ENCODE measurements at regions not wholly inside any gene's neighbourhood (a gene's known extent, or its start where the extent isn't known, plus 50 kb on each side); places are given as distances from the start of the nearest gene placed in this dataset.
"Not testable (repeated sequence)": the region's sequence is repeated elsewhere in the genome, so short reads cannot be mapped to it uniquely, and the experiment has no call there.

DNA sequence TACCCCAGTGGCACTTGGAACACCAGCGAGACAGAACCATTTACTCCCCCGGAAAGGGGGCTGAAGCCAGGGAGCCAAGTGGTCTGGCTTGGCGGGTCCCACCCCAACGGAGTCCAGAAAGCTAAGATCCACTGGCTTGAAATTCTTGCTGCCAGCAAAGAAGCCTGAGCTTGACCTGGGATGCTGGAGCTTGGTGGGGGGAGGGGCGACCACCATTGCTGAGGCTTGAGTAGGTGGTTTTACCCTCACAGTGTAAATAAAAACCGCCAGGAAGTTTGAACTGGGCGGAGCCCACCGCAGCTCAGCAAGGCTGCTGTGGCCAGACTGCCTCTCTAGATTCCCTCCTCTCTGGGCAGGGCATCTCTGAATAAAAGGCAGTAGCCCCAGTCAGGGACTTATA is 62.8 kb downstream of the RPS24 start:
- H3K4me3 Mint-ChIP-seq; H3K27ac Mint-ChIP-seq; H3K4me1 Mint-ChIP-seq (ENCODE audit: low read depth); DNase-seq (ENCODE audit: low spot score); H3K36me3 Mint-ChIP-seq (ENCODE audit: low read depth); H3K27me3 Mint-ChIP-seq (ENCODE audit: insufficient read depth); intact Hi-C loops (cut with micrococcal nuclease): not testable (repeated sequence)
- H3K9me3 Mint-ChIP-seq, result peaks cover 13% of the 10 kb centered on the region

- H3K27me3 Mint-ChIP-seq (ENCODE audit: insufficient read depth); H3K4me3 Mint-ChIP-seq; DNase-seq (ENCODE audit: low spot score); H3K36me3 Mint-ChIP-seq (ENCODE audit: low read depth); intact Hi-C loops (cut with micrococcal nuclease); H3K27ac Mint-ChIP-seq; H3K4me1 Mint-ChIP-seq (ENCODE audit: low read depth): not testable (repeated sequence)
- peaks cover 43% of the 10 kb centered on the region for H3K9me3 Mint-ChIP-seq
These were observed 68.9 kb downstream of the RPS24 start for GRCh38 chr10:78102593-78102992.

GRCh38 chr10:78109210-78109609 is 75.5 kb downstream of the RPS24 start:
- Mint-ChIP-seq H3K4me3 (no peak overlapping the region), H3K27ac (no peak overlapping the region), H3K4me1 (ENCODE audit: low read depth) (no peaks in the 10 kb centered on the region), H3K36me3 (ENCODE audit: low read depth) (no peaks in the 10 kb centered on the region), H3K9me3 (peaks cover 10% of the 10 kb centered on the region), H3K27me3 (ENCODE audit: insufficient read depth) (no peaks in the 10 kb centered on the region)
- intact Hi-C loops (cut with micrococcal nuclease), result no loop called here
- DNase-seq (ENCODE audit: low spot score), result no peak

DNA sequence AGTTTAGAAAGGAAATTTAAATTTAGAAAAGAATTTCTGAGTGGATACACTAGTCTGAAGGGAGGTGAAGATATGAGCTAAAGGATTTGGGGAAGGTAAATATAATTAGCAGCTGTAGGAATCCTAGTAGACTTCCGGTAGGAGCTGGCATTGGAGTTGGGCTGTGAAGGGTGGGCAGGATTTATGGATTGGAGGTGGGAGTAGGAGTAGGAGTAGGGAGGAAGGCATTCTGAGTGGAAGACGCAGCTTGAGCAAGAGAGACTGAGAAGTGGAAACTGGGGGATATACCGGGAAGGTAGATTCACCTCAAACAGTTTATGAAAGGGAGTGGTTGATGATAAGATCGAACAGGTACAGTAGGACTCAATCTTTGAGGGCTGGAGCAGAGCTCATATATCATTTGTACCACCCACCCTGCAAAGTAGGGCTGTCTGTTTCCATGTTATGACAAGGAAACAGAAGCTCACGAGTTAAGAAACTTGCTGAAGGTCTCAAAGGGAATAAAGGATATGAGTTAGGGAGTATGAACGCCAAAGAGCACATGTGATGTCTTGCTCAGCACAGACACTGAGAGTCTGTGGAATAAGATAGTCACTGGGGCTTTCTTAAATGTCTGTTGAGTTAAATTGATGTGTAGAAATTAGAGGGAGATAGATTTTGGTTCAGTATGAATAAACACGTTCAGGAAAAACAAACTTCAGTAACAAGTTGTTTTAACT is 81.6 kb downstream of the RPS24 start:
- H3K27me3 Mint-ChIP-seq (ENCODE audit: insufficient read depth), result peaks cover 2% of the 10 kb centered on the region
- H3K4me1 Mint-ChIP-seq (ENCODE audit: low read depth), result no peaks in the 10 kb centered on the region
- H3K27ac Mint-ChIP-seq, result no peak overlapping the region
- H3K9me3 Mint-ChIP-seq, result no peaks in the 10 kb centered on the region
- H3K4me3 Mint-ChIP-seq, result no peak overlapping the region
- DNase-seq (ENCODE audit: low spot score), result no peak
- no peaks in the 10 kb centered on the region for H3K36me3 Mint-ChIP-seq (ENCODE audit: low read depth)
- intact Hi-C loops (cut with micrococcal nuclease), result no loop called here

DNA sequence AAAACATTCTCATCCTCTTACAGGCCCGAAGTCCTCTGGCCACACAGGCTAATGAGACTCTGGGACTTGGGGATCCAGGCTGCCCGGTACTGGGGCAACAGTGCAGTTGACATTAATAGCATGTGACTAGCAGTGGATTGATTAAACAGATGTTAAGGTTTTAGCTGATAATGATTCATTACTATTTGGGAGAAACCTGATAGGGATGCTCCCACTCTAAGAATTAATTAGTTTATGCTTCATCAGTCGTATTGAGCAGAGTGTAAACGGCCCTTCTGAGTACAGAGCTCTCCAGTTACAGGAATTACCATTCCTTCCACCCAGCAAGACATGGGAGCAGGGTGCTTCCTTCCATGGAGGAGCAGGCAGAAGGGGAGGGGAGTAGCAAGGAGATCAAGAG is 82.7 kb downstream of the RPS24 start:
- Mint-ChIP-seq H3K36me3 (ENCODE audit: low read depth) (no peaks in the 10 kb centered on the region), H3K4me1 (ENCODE audit: low read depth) (no peaks in the 10 kb centered on the region), H3K9me3 (peaks cover 7% of the 10 kb centered on the region), H3K4me3 (no peak overlapping the region), H3K27ac (no peak overlapping the region), H3K27me3 (ENCODE audit: insufficient read depth) (peaks cover 3% of the 10 kb centered on the region)
- DNase-seq (ENCODE audit: low spot score), result no peak
- intact Hi-C loops (cut with micrococcal nuclease), result no loop called here

GRCh38 chr10:78118591-78118990 is 84.9 kb downstream of the RPS24 start:
- intact Hi-C loops (cut with micrococcal nuclease), result no loop called here
- DNase-seq (ENCODE audit: low spot score), result no peak
- no peak overlapping the region for H3K4me3 Mint-ChIP-seq
- no peaks in the 10 kb centered on the region for H3K4me1 Mint-ChIP-seq (ENCODE audit: low read depth)
- H3K36me3 Mint-ChIP-seq (ENCODE audit: low read depth), result no peaks in the 10 kb centered on the region
- no peak overlapping the region for H3K27ac Mint-ChIP-seq
- H3K9me3 Mint-ChIP-seq, result peaks cover 25% of the 10 kb centered on the region
- H3K27me3 Mint-ChIP-seq (ENCODE audit: insufficient read depth), result peaks cover 3% of the 10 kb centered on the region

- Mint-ChIP-seq H3K27ac (no peak overlapping the region), H3K36me3 (ENCODE audit: low read depth) (no peaks in the 10 kb centered on the region), H3K4me1 (ENCODE audit: low read depth) (no peaks in the 10 kb centered on the region), H3K9me3 (peaks cover 25% of the 10 kb centered on the region), H3K27me3 (ENCODE audit: insufficient read depth) (peaks cover 4% of the 10 kb centered on the region), H3K4me3 (no peak overlapping the region)
- DNase-seq (ENCODE audit: low spot score), result no peak
- intact Hi-C loops (cut with micrococcal nuclease), result no loop called here
These were observed 88.1 kb downstream of the RPS24 start for GRCh38 chr10:78121801-78122200.

- Mint-ChIP-seq H3K4me1 (ENCODE audit: low read depth) (no peaks in the 10 kb centered on the region), H3K27ac (no peak overlapping the region), H3K27me3 (ENCODE audit: insufficient read depth) (peaks cover 4% of the 10 kb centered on the region), H3K36me3 (ENCODE audit: low read depth) (no peaks in the 10 kb centered on the region), H3K9me3 (peaks cover 25% of the 10 kb centered on the region), H3K4me3 (no peak overlapping the region)
- no peak for DNase-seq (ENCODE audit: low spot score)
- intact Hi-C loops (cut with micrococcal nuclease), result no loop called here
These were observed 90.5 kb downstream of the RPS24 start for GRCh38 chr10:78124167-78124566.

GRCh38 chr10:78129211-78129610 is 95.5 kb downstream of the RPS24 start:
- H3K36me3 Mint-ChIP-seq (ENCODE audit: low read depth), result no peaks in the 10 kb centered on the region
- H3K27ac Mint-ChIP-seq, result no peak overlapping the region
- no peaks in the 10 kb centered on the region for H3K4me1 Mint-ChIP-seq (ENCODE audit: low read depth)
- no peak overlapping the region for H3K4me3 Mint-ChIP-seq
- H3K27me3 Mint-ChIP-seq (ENCODE audit: insufficient read depth), result peaks cover 2% of the 10 kb centered on the region
- intact Hi-C loops (cut with micrococcal nuclease), result no loop called here
- DNase-seq (ENCODE audit: low spot score), result no peak
- no peaks in the 10 kb centered on the region for H3K9me3 Mint-ChIP-seq

- Mint-ChIP-seq H3K4me1 (ENCODE audit: low read depth) (no peaks in the 10 kb centered on the region), H3K4me3 (no peak overlapping the region), H3K27ac (no peak overlapping the region), H3K36me3 (ENCODE audit: low read depth) (no peaks in the 10 kb centered on the region), H3K9me3 (no peaks in the 10 kb centered on the region), H3K27me3 (ENCODE audit: insufficient read depth) (no peaks in the 10 kb centered on the region)
- DNase-seq (ENCODE audit: low spot score), result no peak
- intact Hi-C loops (cut with micrococcal nuclease), result no loop called here
These were observed 97.5 kb downstream of the RPS24 start for GRCh38 chr10:78130966-78131710.

DNA sequence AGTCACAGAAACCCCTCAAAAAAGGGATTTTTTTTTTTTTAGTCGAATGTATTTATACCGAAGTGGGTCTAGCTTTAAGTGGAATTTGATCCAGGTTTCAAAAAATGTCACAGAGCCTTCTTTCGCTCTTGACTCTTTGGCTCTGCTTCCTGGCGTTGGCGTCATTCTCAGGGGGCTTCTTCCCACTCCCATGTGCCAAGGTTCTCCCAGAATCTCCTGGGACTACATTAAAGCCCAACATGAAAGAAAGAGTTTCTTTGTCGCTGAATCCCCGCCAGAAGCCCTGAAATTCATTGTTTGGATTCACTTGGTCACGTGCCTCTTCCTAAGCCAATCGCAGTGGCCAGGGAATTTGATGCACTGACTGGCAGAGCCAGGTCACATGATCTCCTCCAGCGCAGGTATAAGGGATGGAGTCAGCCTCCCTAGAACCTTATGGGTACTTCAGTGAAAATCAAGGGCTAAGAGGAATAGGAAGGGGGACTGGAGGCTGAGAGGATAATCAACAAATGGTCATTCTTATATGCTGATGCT is 101.2 kb downstream of the RPS24 start:
- no peak for DNase-seq (ENCODE audit: low spot score)
- Mint-ChIP-seq H3K4me3 (no peak overlapping the region), H3K9me3 (no peaks in the 10 kb centered on the region), H3K4me1 (ENCODE audit: low read depth) (no peaks in the 10 kb centered on the region), H3K27ac (no peak overlapping the region), H3K27me3 (ENCODE audit: insufficient read depth) (no peaks in the 10 kb centered on the region), H3K36me3 (ENCODE audit: low read depth) (no peaks in the 10 kb centered on the region)
- intact Hi-C loops (cut with micrococcal nuclease), result no loop called here

DNA sequence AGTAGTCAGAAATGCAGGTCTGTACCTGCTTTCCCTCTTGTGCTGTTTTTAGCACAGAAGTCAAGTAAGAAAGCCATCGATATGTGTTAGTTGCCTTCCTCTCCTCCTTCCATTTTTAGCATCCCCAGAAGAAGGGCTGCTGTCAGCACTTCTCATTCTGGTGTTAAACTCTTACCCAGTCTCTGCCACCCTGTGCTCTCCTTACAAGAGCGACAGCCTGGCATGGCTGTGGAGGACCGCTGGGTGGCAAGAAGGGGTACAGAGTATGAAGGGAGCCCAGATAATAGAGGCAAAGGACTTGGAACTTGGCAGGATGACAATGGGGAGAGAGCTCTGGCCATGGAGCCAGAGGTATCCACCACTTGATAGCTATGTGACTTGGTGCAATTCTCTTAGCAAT is 103.5 kb downstream of the RPS24 start:
- Mint-ChIP-seq H3K4me1 (ENCODE audit: low read depth) (no peaks in the 10 kb centered on the region), H3K9me3 (no peaks in the 10 kb centered on the region), H3K27ac (no peak overlapping the region), H3K4me3 (no peak overlapping the region), H3K36me3 (ENCODE audit: low read depth) (no peaks in the 10 kb centered on the region), H3K27me3 (ENCODE audit: insufficient read depth) (no peaks in the 10 kb centered on the region)
- intact Hi-C loops (cut with micrococcal nuclease), result no loop called here
- no peak for DNase-seq (ENCODE audit: low spot score)

GRCh38 chr10:78139341-78139740 is 105.7 kb downstream of the RPS24 start:
- no peak for DNase-seq (ENCODE audit: low spot score)
- H3K36me3 Mint-ChIP-seq (ENCODE audit: low read depth), result no peaks in the 10 kb centered on the region
- H3K9me3 Mint-ChIP-seq, result no peaks in the 10 kb centered on the region
- H3K4me1 Mint-ChIP-seq (ENCODE audit: low read depth), result no peaks in the 10 kb centered on the region
- intact Hi-C loops (cut with micrococcal nuclease), result no loop called here
- H3K4me3 Mint-ChIP-seq, result no peak overlapping the region
- H3K27me3 Mint-ChIP-seq (ENCODE audit: insufficient read depth), result no peaks in the 10 kb centered on the region
- no peak overlapping the region for H3K27ac Mint-ChIP-seq

All from activated T-helper 1 cell treated with anti-CD3 and anti-CD28 coated beads, Interleukin-12 subunit alpha, Interleukin-12 subunit beta, Interleukin-2, Interleukin-4 antibody, amounts not matched to agents 30 ng/mL and 10 ng/mL and 1 ng/mL, durations not matched to agents 14 hours and 24 hours and 36 hours (primary cell).